ENCODE measurements at regions not wholly inside any gene's neighbourhood (a gene's known extent, or its start where the extent isn't known, plus 50 kb on each side); places are given as distances from the start of the nearest gene placed in this dataset.
"Not testable (repeated sequence)": the region's sequence is repeated elsewhere in the genome, so short reads cannot be mapped to it uniquely, and the experiment has no call there.

DNA sequence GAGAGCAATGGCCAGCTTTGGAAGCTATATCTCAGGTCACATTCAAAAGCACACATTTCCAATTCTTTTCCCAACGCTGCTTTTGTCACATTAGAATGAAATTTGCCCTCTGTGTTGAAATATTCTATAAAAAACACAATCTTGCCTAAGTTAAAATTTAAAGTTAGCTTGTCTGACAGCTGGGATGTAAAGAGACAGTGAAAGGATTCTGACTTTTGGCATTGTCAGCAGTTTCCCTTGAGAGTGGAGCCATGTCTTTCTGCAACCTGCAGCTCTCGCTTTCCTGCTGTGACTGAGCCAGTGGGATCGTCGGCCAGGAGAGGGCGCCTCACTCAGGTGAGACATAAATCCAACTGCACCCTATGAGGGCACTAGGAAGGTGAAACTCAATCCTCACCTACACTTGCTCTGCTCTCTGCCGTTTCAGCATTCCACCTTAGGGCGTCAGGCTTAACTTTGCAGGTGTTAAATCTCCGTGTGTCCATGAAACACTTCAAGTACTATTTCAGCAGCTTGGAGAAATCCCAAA lies 537.9 kb downstream of the TUBA3C start:
- TF ChIP-seq, protein P1, sequence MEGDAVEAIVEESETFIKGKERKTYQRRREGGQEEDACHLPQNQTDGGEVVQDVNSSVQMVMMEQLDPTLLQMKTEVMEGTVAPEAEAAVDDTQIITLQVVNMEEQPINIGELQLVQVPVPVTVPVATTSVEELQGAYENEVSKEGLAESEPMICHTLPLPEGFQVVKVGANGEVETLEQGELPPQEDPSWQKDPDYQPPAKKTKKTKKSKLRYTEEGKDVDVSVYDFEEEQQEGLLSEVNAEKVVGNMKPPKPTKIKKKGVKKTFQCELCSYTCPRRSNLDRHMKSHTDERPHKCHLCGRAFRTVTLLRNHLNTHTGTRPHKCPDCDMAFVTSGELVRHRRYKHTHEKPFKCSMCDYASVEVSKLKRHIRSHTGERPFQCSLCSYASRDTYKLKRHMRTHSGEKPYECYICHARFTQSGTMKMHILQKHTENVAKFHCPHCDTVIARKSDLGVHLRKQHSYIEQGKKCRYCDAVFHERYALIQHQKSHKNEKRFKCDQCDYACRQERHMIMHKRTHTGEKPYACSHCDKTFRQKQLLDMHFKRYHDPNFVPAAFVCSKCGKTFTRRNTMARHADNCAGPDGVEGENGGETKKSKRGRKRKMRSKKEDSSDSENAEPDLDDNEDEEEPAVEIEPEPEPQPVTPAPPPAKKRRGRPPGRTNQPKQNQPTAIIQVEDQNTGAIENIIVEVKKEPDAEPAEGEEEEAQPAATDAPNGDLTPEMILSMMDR (IDR thresholded peaks at IDR 0.05): not testable (repeated sequence)
- TF ChIP-seq POLR2AphosphoS5, POLR2A, EP300 (IDR thresholded peaks at IDR 0.05): not testable (repeated sequence)
